ENCODE measurements at regions not wholly inside any gene's neighbourhood (a gene's known extent, or its start where the extent isn't known, plus 50 kb on each side); places are given as distances from the start of the nearest gene placed in this dataset.

GRCh38 chr16:80390871-80391489, 149.8 kb upstream of the DYNLRB2 start:
- no peak for TF ChIP-seq CTCF (IDR thresholded peaks at IDR 0.05; ENCODE audit: low read depth, low read length)
- Histone ChIP-seq H3K9me3 (ENCODE audit: control insufficient read depth, insufficient read depth, low read length) (no peaks in the 10 kb centered on the region), H3K27ac (ENCODE audit: low read depth, low read length) (no peak overlapping the region), H3K27me3 (ENCODE audit: control insufficient read depth, insufficient read depth, low read length) (no peaks in the 10 kb centered on the region), H3K4me3 (ENCODE audit: low read depth, low read length) (no peak overlapping the region)
- ChIA-PET CTCF (interaction anchor here (1.0 to 1.7 kb wide), 2 partner anchors 21 to 136 kb away, joined by 4 to 6 read pairs; no protein-coding TSS in a partner anchor), POLR2A (no interaction called here)
- no peak for DNase-seq (ENCODE audit: low read depth, low spot score)

- CTCF ChIA-PET = interaction anchor here (1.0 kb wide), 1 partner anchor 20 kb away, joined by 6 read pairs; no protein-coding TSS in a partner anchor
- H3K27me3 ChIP-seq (ENCODE audit: control insufficient read depth, insufficient read depth, low read length) = no peaks in the 10 kb centered on the region
- no peak for DNase-seq (ENCODE audit: low read depth, low spot score)
- TF ChIP-seq CTCF (IDR thresholded peaks at IDR 0.05; ENCODE audit: low read depth, low read length) = no peak
- POLR2A ChIA-PET = no interaction called here
- no peaks in the 10 kb centered on the region for H3K9me3 ChIP-seq (ENCODE audit: control insufficient read depth, insufficient read depth, low read length)
- no peak overlapping the region for H3K4me3 ChIP-seq (ENCODE audit: low read depth, low read length)
- no peak overlapping the region for H3K27ac ChIP-seq (ENCODE audit: low read depth, low read length)
Observed at GRCh38 chr16:80390046-80390445, 150.7 kb upstream of the DYNLRB2 start.

- no peaks in the 10 kb centered on the region for H3K9me3 ChIP-seq (ENCODE audit: control insufficient read depth, insufficient read depth, low read length)
- TF ChIP-seq CTCF (IDR thresholded peaks at IDR 0.05; ENCODE audit: low read depth, low read length) = no peak
- CTCF ChIA-PET = no interaction called here
Observed at GRCh38 chr16:80389338-80389737, 151.5 kb upstream of the DYNLRB2 start.

GRCh38 chr16:80387318-80387921, 153.4 kb upstream of the DYNLRB2 start:
- DNase-seq (ENCODE audit: low read depth, low spot score) = no peak
- no peaks in the 10 kb centered on the region for H3K9me3 ChIP-seq (ENCODE audit: control insufficient read depth, insufficient read depth, low read length)
- ChIA-PET CTCF (no interaction called here), POLR2A (no interaction called here)
- H3K27me3 ChIP-seq (ENCODE audit: control insufficient read depth, insufficient read depth, low read length) = peaks cover 4% of the 10 kb centered on the region
- no peak overlapping the region for H3K27ac ChIP-seq (ENCODE audit: low read depth, low read length)
- TF ChIP-seq CTCF (IDR thresholded peaks at IDR 0.05; ENCODE audit: low read depth, low read length) = no peak
- no peak overlapping the region for H3K4me3 ChIP-seq (ENCODE audit: low read depth, low read length)

More at GRCh38 chr16:80389338-80389737, 151.5 kb upstream of the DYNLRB2 start:
- Histone ChIP-seq H3K27ac (ENCODE audit: low read depth, low read length) (no peak overlapping the region), H3K4me3 (ENCODE audit: low read depth, low read length) (no peak overlapping the region), H3K27me3 (ENCODE audit: control insufficient read depth, insufficient read depth, low read length) (no peaks in the 10 kb centered on the region)
- POLR2A ChIA-PET = no interaction called here
- DNase-seq (ENCODE audit: low read depth, low spot score) = no peak

- peaks cover 4% of the 10 kb centered on the region for H3K27me3 ChIP-seq (ENCODE audit: control insufficient read depth, insufficient read depth, low read length)
- CTCF ChIA-PET = no interaction called here
- no peak overlapping the region for H3K27ac ChIP-seq (ENCODE audit: low read depth, low read length)
- TF ChIP-seq CTCF (IDR thresholded peaks at IDR 0.05; ENCODE audit: low read depth, low read length) = no peak
- no peak for DNase-seq (ENCODE audit: low read depth, low spot score)
- no peaks in the 10 kb centered on the region for H3K9me3 ChIP-seq (ENCODE audit: control insufficient read depth, insufficient read depth, low read length)
- no peak overlapping the region for H3K4me3 ChIP-seq (ENCODE audit: low read depth, low read length)
- POLR2A ChIA-PET = no interaction called here
Observed at GRCh38 chr16:80384862-80385261, 155.9 kb upstream of the DYNLRB2 start.
